ENCODE measurements at regions not wholly inside any gene's neighbourhood (a gene's known extent, or its start where the extent isn't known, plus 50 kb on each side); places are given as distances from the start of the nearest gene placed in this dataset.
A peak's percentile ranks its signal among the peaks of the same experiment; 100 is the strongest.

DNA sequence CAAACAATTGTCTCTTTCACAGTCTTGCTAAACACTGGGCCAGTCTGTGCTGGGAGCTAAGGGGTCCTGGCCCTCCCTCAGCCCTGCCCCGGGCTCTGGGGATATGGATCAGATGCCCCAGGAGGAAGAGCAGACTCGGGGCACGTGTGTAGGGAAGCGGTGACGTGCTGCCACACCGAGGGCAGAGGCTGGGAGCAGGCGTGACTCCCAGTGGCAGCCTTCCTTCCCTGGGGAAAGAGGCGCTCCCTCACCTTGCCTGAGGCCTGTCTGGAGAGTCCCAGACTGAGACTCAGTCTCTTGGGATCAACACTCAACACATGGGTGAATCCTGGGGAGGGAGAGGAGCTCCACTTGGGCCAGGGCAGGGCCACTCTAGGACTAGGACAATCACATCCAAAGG is 54.1 kb upstream of the GRIP2 start:
- Mint-ChIP-seq H3K4me1 (peaks cover 27% of the 10 kb centered on the region), H3K4me3 (peak overlapping the region; percentile 19), H3K36me3 (no peaks in the 10 kb centered on the region), H3K9me3 (no peaks in the 10 kb centered on the region), H3K27ac (no peak overlapping the region), H3K27me3 (ENCODE audit: insufficient read depth, low read depth) (peaks cover 22% of the 10 kb centered on the region)
- DNase-seq (ENCODE audit: low spot score) = no peak
- H3K4me2 ChIP-seq = no peak overlapping the region
- H3F3A ChIP-seq (ENCODE audit: low read depth) = no peaks in the 10 kb centered on the region
- H2AFZ ChIP-seq (replicated peaks) = no peak overlapping the region
- H4K20me1 ChIP-seq (ENCODE audit: low read depth) = peaks cover 14% of the 10 kb centered on the region
- no peak overlapping the region for H3K9ac ChIP-seq
- peaks cover 22% of the 10 kb centered on the region for H3K27me3 ChIP-seq
- H3K9me3 ChIP-seq (ENCODE audit: low read depth) = no peaks in the 10 kb centered on the region
- no peak overlapping the region for H3K27ac ChIP-seq
- H3K36me3 ChIP-seq = no peaks in the 10 kb centered on the region
- TF ChIP-seq, protein P1, sequence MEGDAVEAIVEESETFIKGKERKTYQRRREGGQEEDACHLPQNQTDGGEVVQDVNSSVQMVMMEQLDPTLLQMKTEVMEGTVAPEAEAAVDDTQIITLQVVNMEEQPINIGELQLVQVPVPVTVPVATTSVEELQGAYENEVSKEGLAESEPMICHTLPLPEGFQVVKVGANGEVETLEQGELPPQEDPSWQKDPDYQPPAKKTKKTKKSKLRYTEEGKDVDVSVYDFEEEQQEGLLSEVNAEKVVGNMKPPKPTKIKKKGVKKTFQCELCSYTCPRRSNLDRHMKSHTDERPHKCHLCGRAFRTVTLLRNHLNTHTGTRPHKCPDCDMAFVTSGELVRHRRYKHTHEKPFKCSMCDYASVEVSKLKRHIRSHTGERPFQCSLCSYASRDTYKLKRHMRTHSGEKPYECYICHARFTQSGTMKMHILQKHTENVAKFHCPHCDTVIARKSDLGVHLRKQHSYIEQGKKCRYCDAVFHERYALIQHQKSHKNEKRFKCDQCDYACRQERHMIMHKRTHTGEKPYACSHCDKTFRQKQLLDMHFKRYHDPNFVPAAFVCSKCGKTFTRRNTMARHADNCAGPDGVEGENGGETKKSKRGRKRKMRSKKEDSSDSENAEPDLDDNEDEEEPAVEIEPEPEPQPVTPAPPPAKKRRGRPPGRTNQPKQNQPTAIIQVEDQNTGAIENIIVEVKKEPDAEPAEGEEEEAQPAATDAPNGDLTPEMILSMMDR (IDR thresholded peaks at IDR 0.05) = no peak
- TF ChIP-seq EZH2phosphoT487 (IDR thresholded peaks at IDR 0.05) = no peak
- TF ChIP-seq EZH2 (IDR thresholded peaks at IDR 0.05) = no peak
- H3K79me2 ChIP-seq (ENCODE audit: low read depth) = no peaks in the 10 kb centered on the region
- H3K4me1 ChIP-seq = no peaks in the 10 kb centered on the region
- no peak overlapping the region for H3K4me3 ChIP-seq

DNA sequence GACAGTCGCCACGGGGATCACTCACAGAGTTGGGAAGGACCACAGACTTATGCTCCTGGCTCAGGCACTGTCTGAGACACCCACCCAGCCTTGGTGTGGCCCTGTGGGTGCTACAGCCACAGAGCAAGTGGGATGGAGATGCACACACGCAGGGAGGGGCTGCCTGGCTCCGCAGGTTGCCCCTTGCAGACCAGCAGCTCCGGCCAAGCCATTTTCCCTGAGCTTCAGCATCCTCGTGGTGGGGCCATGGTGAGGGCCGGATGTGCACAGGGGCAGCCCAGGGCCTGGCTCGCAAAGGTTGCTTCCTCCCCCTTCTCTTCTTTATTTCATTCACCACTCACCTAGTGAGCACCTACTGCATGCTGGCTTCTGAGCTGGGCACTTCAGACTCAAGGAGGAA is 55.4 kb upstream of the GRIP2 start:
- Mint-ChIP-seq H3K4me3 (no peak overlapping the region), H3K4me1 (peaks cover 33% of the 10 kb centered on the region), H3K9me3 (no peaks in the 10 kb centered on the region), H3K27ac (no peak overlapping the region), H3K27me3 (ENCODE audit: insufficient read depth, low read depth) (peaks cover 29% of the 10 kb centered on the region), H3K36me3 (no peaks in the 10 kb centered on the region)
- no peaks in the 10 kb centered on the region for H3K9me3 ChIP-seq (ENCODE audit: low read depth)
- no peak overlapping the region for H3K27ac ChIP-seq
- no peak overlapping the region for H3K9ac ChIP-seq
- no peaks in the 10 kb centered on the region for H3K36me3 ChIP-seq
- H2AFZ ChIP-seq (replicated peaks) = no peak overlapping the region
- no peak overlapping the region for H3K4me2 ChIP-seq
- H3K27me3 ChIP-seq = peaks cover 36% of the 10 kb centered on the region
- TF ChIP-seq, protein P1 (IDR thresholded peaks at IDR 0.05) = no peak
- TF ChIP-seq EZH2phosphoT487 (IDR thresholded peaks at IDR 0.05) = no peak
- TF ChIP-seq EZH2 (IDR thresholded peaks at IDR 0.05) = no peak
- no peak for DNase-seq (ENCODE audit: low spot score)
- no peaks in the 10 kb centered on the region for H3F3A ChIP-seq (ENCODE audit: low read depth)
- peaks cover 14% of the 10 kb centered on the region for H4K20me1 ChIP-seq (ENCODE audit: low read depth)
- no peaks in the 10 kb centered on the region for H3K4me1 ChIP-seq
- H3K4me3 ChIP-seq = no peak overlapping the region
- no peaks in the 10 kb centered on the region for H3K79me2 ChIP-seq (ENCODE audit: low read depth)

DNA sequence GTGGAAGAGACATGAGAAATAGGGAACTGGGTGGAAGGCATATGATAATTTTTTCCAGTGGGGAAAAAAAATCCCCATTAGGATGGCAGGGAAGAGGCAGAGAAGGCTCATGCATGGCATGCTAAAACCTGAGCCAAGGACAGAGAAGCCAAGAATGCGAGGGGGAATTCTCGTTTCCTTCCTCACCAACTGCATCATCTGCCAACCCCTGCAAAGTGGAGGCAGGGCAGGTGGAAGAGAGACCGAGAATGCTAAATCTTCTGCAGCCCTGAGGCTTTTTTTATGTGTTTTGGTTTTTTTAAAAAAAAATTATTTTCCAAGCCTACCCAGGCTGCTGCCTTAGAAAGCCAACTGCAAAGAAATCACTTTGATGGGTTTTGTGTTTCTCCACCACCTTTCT is 54.3 kb upstream of the CCDC174 start:
- Histone ChIP-seq H3K27ac (no peak overlapping the region), H2AFZ (replicated peaks) (no peak overlapping the region), H3K79me2 (ENCODE audit: low read depth) (no peaks in the 10 kb centered on the region), H3K9ac (no peak overlapping the region), H4K20me1 (ENCODE audit: low read depth) (peaks cover 27% of the 10 kb centered on the region), H3K4me3 (no peak overlapping the region), H3K4me1 (no peaks in the 10 kb centered on the region), H3K36me3 (no peaks in the 10 kb centered on the region), H3F3A (ENCODE audit: low read depth) (no peaks in the 10 kb centered on the region), H3K4me2 (no peak overlapping the region), H3K9me3 (ENCODE audit: low read depth) (no peaks in the 10 kb centered on the region), H3K27me3 (peaks cover 53% of the 10 kb centered on the region)
- H3K27ac Mint-ChIP-seq = no peak overlapping the region
- peaks cover 35% of the 10 kb centered on the region for H3K27me3 Mint-ChIP-seq (ENCODE audit: insufficient read depth, low read depth)
- no peaks in the 10 kb centered on the region for H3K9me3 Mint-ChIP-seq
- no peak overlapping the region for H3K4me3 Mint-ChIP-seq
- no peak for DNase-seq (ENCODE audit: low spot score)
- H3K36me3 Mint-ChIP-seq = no peaks in the 10 kb centered on the region
- TF ChIP-seq EZH2phosphoT487 (IDR thresholded peaks at IDR 0.05) (no peak), EZH2 (IDR thresholded peaks at IDR 0.05) (no peak)
- TF ChIP-seq, protein P1 (IDR thresholded peaks at IDR 0.05) = no peak
- peaks cover 34% of the 10 kb centered on the region for H3K4me1 Mint-ChIP-seq

All from neural progenitor cell (in vitro differentiated cells).